Gastrocnemius medialis (tissue), 4 donors: ENCODE measurements at regions not wholly inside any gene's neighbourhood (a gene's known extent, or its start where the extent isn't known, plus 50 kb on each side); places are given as distances from the start of the nearest gene placed in this dataset.

Experiments used
- POLR2A ChIP-seq, 2 donors: fragments of 450-650 bp; IDR thresholded peaks; one replicate each; pipeline ENCODE4 v1.6.1; 2017; ENCODE audit warnings: antibody characterized with exemption in 2 of 2, mild to moderate bottlenecking in 2 of 2, moderate library complexity in 2 of 2
- TF ChIP-seq, protein P1 (sequence below), 5 experiments: fragments of 450-650 bp in 3 of 5; fragments of 200-600 bp in 2 of 5; sonication (generic) in 2 of 5; IDR thresholded peaks in 4 of 5; conservative IDR thresholded peaks in 1 of 5; 1 replicate in 4 of 5; 2 replicates in 1 of 5; pipeline ENCODE4 v1.5.1; 2016 to 2019; ENCODE audit warnings: antibody characterized with exemption in 5 of 5, mild to moderate bottlenecking in 3 of 5, moderate library complexity in 3 of 5

DNA sequence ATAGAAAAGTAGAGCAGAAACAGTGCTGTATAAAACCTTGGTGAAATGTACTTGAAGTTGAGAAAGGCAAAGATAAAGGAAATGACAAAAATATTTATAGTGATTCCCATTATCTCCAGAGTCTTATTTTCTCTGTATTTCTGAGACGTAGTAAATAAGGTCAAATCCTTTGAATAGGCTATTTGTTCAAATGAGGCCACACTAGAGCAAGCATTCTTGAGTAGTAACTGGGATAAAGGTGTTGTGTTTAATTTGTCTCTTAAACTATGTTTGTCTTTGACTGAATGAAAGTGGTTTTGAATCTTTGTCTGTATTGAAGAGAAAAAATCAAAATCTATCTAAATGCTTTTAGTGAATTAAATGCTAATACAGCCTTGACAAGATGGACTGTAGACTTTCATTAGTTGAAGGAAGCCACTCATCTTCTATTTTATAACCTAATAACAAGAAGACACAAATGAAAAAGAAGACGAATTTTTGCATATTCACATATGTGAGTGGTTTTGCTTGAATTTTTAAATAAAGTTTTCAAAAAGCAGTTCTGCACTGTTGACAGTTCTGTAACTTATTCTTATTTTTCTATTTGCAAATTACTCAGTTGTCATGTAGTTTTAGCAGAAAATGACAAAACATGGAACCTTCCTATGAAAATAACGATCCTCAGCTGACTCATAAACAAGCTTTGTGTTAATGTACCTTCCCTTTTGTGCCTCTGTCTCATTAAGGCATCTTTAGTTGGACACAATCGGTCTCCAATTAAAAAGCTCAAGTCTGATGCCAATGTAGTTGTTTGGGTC is 94.8 kb upstream of the PCDH18 start:
- no peak for TF ChIP-seq POLR2A (IDR thresholded peaks at IDR 0.05)
- TF ChIP-seq, protein P1, sequence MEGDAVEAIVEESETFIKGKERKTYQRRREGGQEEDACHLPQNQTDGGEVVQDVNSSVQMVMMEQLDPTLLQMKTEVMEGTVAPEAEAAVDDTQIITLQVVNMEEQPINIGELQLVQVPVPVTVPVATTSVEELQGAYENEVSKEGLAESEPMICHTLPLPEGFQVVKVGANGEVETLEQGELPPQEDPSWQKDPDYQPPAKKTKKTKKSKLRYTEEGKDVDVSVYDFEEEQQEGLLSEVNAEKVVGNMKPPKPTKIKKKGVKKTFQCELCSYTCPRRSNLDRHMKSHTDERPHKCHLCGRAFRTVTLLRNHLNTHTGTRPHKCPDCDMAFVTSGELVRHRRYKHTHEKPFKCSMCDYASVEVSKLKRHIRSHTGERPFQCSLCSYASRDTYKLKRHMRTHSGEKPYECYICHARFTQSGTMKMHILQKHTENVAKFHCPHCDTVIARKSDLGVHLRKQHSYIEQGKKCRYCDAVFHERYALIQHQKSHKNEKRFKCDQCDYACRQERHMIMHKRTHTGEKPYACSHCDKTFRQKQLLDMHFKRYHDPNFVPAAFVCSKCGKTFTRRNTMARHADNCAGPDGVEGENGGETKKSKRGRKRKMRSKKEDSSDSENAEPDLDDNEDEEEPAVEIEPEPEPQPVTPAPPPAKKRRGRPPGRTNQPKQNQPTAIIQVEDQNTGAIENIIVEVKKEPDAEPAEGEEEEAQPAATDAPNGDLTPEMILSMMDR (IDR thresholded peaks at IDR 0.05 in 4 of 5, conservative IDR thresholded peaks at IDR 0.05 in 1 of 5) = no peak
